HG02885 (cell line): ENCODE measurements at regions not wholly inside any gene's neighbourhood (a gene's known extent, or its start where the extent isn't known, plus 50 kb on each side); places are given as distances from the start of the nearest gene placed in this dataset.
"Not testable (repeated sequence)": the region's sequence is repeated elsewhere in the genome, so short reads cannot be mapped to it uniquely, and the experiment has no call there.

Experiments
- ATAC-seq: cut with Tn5 transposase; IDR thresholded peaks from one replicate; pipeline ENCODE4 v1.9.1; 2021; ENCODE audit warnings: mild to moderate bottlenecking; ENCODE audit not compliant: unreplicated experiment, poor library complexity

DNA sequence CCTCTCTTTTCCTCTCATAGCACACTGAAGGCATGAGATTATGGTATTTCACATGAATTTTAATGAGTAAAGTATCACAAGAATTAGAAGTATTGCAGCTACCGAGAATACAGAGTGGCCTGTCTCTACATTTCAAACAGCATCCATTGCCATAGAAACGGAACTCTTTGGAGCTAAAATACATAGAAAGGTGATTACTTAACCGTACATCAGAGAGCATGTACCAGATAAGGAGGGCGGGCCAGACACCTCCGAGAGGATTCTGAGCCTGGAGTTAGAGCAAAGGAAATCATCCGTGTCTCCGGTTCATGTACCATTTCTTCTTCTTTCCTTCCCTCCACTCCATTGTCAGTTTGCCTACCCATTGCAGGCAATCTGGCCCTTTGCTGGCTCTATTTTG is 196.7 kb downstream of the KLF6 start:
- no peak for ATAC-seq

DNA sequence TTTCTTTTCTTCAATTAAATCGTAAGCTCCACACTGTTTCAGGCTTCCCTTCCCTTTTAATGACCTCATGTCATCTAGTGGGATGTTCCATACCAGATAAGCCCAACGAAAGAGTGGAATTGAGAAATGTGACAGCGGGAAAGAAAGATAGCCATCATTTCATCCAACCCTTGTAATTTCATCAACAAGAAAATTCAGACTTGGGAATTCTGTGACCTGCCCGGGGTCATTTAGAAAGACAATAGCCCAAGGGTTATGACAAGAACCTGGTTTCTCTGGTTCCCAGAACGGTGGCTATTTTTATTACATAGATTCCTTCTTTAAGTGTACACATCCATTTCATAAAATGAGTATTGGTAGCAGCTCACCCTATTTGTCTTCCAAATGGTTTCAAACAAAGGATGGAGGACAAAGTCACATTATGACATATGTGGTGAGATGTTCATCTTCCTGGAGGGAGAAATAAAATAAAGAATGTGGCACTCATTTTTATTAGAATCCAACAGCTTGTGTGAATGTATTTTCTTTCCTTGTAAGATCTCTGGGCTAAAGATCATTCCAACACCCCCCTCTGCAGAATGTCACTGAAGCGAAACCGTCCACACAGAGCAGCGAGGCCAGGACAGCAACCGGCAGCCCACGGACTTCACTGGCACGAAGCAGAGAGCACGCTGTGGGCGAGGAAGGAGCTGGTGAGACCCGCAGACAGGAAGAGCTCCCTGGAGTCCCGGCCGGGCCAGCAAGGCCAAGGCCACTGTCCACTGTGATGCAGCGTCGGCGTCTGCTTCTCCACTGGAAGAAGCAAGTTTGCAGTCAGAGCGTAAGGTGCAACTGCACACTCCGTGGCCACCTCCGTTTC is 199.9 kb downstream of the KLF6 start:
- no peak for ATAC-seq

DNA sequence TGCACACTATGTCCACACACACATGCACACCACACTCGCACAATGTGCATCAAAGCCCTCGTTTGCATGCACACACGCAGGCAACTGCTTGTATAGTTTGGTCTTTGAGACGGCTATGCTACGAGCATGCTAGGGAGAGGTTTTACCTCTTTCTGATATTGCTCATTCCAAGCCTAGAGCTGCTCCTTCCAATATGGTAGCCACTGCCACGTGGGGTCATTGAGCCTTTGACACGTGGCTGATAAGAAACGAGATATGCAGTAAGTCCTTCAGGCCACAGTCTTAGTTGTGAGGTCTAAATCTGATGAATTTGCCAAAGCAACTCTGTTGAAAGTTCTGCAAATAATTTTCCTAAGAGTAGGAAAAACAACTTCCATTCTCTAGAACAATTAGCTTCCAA is 204.4 kb downstream of the KLF6 start:
- ATAC-seq, result no peak

DNA sequence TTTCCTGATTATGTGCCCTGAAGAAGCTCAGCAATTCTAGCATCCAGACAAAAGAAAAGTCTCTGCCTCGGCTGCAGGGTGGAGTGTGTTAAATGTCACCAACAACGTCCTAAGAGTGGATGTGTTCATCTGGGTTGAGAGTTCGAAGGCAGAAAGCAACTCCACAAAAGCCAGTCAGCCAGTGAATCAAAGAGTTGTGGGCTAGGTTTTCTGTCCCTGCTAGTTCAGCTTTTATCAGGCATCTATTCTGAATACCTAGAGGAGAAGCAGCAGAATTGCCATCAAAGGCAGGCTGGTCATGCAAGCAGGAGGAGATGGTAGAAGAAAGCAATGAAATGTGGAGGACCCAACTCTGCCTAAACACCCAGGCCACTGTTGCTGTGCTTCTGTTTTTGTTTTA is 205.2 kb downstream of the KLF6 start:
- no peak for ATAC-seq

DNA sequence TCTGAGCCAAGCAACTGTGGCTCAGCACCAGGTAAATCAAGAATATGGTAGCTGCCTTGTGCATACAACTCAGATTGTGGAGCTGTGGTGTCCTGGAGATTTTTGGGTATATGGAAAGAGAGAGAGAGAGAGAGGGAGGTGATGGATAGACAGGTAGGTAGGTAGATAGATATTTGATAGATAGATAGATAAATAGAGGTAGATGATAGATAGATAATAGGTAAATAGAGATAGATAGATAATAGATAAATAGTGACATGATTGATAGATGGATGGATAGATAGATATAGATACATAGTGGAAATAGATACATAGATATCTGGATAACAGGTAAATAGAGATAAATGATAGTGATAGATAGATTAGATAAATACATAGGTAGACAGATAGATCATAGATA is 206.3 kb downstream of the KLF6 start:
- ATAC-seq, result no peak

DNA sequence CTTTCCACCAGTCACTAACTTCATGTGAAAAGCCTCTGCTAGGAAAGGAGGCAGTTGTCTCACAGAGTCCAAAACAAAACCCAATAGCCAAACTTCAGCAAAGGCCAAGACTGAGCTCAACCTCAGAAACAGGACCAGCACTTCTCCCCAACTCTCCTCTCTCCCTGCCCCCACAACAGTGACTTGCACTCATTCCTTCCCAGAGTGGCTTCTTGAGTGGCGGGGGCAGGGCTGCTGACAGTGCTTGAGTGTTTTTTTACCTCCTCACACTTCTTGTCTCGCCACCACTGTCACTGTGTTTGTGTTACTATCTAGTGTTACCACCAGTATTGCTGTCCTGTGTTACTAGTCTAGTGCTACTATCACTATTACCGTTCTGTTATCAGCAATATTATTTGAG is 206.8 kb downstream of the KLF6 start:
- ATAC-seq, result no peak

DNA sequence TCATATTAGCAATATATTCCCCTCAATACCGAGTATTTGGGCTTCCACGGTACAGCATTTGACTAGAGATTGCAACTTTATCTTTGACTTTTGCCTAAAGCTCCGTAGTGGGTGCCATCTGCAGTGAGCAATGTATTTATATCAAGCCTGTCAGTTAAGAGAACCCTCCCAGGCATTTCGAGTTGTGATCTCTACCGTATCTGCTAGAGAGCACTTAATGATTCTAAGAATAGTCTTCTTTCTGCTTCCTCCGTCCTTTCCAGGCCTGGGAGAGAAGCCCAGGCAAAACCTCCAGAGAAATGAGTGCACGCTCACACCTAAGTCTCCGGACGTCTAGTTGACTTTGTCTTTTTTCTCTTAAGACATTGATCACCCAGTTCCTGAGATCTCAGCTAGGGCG is 210.6 kb downstream of the KLF6 start:
- ATAC-seq, result no peak

DNA sequence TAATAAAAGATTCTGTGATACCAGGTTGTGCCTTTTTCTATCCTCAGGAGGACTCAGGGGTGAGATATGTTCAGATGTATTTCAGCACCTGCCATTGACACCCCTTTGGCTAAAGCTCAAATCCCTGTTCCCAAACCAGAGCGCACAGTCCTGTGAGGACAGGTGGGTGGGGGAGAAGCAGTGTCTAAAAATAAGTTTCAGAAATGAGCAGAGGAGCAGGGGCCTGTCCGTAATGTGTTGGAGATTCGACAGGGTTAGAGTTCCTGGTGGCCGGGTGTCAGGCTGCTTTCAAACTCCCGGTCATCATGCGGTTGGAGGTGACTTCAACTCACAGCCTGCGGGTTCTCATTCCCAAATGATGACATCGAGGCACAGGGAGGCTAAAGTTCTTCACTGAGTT is 211.5 kb downstream of the KLF6 start:
- ATAC-seq, result no peak

DNA sequence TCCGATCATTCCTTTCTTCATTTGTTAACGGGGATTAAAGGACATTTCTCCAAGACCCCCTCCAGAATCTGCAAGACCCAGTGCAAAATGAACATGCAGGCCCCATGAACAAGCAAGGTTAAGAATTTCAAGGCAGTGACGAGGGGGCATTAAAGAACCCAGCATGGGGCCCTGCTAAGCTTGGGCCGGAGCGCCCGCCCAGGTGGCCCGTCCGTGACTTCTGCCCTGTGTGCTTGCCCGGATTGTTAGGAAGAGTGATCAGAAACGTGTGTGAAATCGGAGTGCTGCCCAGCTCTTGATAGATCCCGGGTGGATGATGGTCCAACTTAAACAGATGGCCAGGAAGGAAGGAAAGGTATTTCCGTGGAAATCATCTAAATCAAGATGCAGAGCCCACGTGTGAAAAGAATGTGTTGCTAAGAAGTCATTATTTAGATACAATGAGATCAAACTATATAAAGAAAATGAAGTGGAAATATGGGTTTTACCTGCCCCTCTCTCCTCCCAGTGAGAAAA is 213.6 kb downstream of the KLF6 start:
- no peak for ATAC-seq

DNA sequence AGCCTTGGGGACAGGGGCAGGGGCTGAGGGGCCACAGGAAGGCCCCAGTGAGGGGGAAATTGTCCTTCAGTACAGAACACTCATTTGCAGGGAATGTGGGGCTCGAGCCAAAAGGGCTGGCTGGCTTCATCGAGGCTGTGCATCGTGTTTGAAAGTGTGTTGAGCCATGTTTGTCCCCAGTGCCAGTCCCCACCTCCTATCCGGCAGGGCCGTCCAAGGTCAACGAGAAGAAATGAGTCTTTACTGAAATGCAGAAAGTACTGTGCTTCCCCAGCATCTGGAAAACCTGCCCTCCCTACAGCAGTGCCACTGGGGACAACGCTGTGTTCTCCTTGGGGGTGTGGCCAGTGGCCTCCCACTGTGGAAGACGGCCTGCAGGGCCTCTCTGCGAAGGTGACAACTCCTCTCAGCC is 214.1 kb downstream of the KLF6 start:
- no peak for ATAC-seq

DNA sequence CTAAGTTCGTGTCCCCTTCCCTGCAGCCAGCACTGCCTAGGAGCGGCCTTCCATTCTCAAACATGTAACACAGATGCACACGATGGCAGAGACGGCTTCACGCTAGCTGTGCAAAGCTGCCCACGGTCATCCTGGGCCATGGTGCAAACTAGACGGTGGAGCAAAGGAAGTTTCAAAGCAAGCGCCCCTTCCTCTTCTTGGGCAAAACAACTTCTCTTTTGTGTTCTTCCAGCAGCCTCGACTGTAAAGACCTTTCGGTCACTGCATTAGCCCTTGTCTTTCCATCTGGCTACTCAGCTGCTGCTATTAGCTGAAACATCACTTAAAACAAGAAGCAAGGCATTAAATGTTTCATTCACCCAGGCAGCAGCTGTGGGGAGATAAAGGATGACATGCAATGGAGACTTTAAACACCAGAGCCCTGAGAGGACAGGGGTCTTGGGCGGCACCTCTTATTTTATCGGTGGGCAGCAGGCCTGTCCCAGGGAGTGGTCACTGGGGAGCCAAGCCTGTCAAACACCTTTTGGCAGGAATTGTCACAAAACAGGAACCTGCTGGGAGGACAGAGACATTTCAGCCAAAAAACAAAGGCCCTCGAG is 214.8 kb downstream of the KLF6 start:
- no peak for ATAC-seq

DNA sequence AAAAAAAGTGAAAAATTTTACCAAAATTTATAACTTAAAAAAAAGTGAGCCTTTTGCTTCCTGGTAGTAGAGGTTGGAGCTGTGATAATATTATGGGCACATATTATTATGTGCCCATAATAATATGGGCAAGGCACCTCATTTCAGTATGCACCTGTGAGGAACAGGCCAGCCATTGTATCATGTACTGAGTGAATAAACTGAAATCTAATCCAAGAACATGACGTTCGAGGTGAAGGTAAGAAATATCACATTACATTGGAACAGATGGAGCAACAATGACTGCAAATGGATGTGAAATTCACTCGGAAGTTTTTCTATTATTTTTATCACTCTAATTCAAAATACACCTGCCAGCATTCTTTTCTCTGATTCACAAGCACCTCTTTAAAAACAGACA is 216.0 kb downstream of the KLF6 start:
- ATAC-seq, result no peak

DNA sequence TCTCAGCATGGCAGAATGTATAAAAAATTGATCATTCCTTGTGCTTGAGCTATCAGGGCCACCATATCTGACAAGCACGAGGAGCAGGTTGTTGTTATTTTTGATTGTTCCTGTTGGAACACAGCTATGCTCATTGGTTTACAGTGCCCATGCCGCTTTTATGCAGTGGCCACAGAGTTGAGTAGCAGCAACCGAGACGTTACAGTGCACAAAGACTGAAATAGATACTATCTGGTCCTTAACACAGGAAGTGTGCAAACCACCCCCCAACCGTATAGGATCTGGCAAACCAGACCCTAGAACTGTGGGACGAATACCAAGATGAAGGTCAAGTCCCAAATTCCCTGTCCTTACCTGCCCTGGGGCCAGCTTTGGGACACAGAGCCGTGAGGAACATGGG is 216.6 kb downstream of the KLF6 start:
- no peak for ATAC-seq

DNA sequence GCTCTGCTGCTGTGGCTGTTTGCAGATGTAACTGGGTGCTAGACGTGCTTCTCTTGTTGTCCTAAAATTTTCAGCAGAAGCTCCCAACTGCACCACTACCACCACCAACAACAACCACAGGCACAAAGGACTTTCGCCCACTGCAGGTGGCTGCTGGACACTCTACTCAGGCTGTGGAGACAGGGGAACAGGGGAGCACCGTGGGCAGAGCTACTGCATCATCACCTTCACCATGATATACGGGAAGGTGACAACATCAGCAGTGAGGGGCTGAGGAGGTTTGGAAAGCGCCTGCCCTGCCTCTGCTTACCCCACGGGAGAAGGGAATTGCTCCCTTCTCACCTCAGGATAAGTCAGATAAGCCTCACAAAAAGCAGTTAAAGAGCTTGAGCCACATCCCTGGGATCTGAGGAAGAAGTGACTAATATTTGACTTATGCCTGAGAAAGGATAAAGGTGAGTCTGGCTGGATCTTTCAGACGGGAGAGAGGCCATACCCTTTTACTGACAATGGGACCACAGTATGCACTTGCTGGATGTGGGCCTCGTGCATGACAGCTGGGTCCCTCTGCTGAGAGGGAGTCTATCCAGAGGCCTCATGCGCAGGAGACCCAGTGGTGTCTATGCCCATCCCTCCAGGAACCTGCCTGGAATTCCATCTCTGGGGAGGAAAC is 217.6 kb downstream of the KLF6 start:
- no peak for ATAC-seq

DNA sequence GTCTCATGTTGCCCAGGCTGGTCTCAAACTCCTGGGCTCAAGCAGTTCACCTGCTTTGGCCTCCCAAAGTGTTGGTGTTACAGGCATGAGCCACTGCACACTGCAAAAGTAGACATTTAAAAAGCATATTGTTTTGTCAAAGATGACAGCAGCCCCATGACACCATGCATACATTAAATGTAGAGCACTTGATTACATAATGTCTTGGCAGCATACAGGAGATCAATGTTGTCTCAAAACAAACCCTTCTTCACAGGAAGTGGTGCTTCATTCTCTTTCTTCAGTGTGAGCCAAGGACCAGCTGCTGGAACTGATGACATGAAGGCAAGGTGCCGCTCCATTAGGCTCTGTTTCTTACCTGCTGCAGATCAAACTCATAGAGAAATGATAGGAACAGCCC is 218.4 kb downstream of the KLF6 start:
- ATAC-seq, result no peak

DNA sequence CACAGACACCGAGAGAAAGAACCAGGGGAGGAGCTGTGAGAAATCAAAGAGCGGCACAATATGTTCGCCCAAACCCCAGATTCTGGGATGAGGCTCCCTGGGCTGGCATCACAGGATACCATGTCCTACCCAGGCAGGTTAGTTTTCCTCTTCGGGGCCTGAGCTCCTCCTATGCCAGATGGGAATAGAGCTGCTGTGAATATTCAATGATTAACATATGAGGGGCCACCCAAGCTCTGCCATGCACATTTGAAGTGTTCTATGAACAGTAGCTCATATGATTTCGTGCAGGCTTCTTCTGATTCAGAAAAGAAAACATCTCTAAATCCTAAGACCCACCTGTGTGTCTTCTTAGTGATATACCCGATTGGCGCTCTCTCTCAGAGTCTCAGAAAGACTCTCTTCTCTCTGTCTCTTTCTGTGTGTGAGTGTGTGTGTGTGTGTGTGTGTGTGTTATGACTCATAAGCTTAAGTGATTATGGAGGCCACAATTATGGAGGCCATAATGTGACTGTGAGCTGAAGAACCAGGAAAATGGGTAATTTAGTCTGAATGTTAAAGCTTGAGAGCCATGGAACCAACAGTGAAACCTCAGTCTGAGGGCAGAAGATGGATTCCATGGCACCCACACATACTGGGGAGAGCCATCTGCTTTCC is 220.5 kb downstream of the KLF6 start:
- ATAC-seq, result no peak

DNA sequence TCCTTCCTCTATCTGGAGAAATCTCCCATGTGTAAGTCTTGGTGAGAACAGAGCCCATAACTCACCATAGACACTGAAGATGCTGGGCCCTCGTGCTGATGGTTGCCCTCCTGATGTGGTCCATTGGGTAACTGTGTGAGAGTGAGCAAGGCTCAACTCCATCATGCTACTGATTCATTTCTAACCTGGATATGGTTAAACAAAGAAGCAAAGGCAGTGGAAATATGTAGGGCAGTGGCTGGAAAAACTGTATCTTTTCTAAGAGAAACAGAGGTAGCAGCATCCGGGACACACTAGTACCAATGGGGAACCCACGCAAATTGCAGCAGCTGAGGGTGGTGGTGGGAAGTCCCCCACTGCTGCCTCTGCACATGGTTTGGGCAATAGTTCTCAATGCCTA is 221.7 kb downstream of the KLF6 start:
- no peak for ATAC-seq

DNA sequence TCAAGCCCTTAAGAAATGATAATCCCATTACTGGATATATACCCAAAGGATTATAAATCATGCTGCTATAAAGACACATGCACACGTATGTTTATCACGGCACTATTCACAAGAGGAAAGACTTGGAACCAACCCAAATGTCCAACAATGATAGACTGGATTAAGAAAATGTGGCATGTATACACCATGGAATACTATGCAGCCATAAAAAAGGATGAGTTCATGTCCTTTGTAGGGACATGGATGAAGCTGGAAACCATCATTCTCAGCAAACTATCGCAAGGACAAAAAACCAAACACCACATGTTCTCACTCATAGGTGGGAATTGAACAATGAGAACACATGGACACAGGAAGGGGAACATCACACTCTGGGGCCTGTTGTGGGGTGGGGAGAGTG is 224.4 kb downstream of the KLF6 start:
- not testable (repeated sequence) for ATAC-seq

DNA sequence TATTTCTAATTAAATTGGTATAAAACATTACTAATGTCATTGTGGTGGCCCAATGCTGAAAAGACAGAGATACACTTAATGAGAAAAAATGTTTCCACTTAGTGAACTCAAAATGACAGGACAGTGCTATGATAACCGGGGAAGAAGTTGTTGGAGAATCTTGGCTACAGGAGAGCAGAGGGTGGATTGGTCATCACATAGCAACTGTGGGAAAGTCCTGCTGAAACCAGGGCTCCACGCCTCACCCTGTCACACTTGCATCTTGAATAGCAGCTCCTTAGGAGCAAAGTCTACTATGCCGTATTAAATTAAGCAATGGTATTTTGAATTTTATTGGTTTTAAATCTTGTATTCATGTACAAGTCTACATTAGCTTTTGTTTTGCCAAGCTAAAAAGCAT is 225.5 kb downstream of the KLF6 start:
- no peak for ATAC-seq

DNA sequence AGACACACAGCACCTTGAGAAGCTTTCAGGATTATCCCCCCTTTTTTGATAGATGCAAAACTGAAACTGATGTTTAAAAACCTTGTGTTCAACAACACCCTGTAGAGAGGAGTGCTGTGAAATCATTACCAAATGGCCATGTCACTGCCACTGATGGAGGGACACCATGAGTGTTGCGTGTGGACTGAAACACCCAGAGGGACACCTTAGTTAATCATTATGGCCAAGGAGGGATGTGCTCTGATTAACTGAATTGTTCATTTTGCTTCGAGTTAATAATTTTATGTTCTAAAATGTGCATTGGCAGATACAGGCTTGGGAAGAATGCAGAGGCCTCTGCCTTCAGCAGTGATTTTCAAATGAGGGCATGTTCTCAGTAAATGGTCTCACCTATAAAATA is 226.0 kb downstream of the KLF6 start:
- ATAC-seq, result no peak
